ENCODE measurements at regions not wholly inside any gene's neighbourhood (a gene's known extent, or its start where the extent isn't known, plus 50 kb on each side); places are given as distances from the start of the nearest gene placed in this dataset.
"Not testable (repeated sequence)": the region's sequence is repeated elsewhere in the genome, so short reads cannot be mapped to it uniquely, and the experiment has no call there.

GRCh38 chr3:35201211-35201610 lies 438.1 kb upstream of the ARPP21 start:
- in situ Hi-C loops (cut with HindIII; ENCODE audit: low pct_unique_long_range_greater_than_20kb, low sequenced_read_pairs), result no loop called here

GRCh38 chr3:35215525-35216500 lies 423.5 kb upstream of the ARPP21 start:
- no peak for DNase-seq (ENCODE audit: low read depth)
- in situ Hi-C loops (cut with HindIII; ENCODE audit: low pct_unique_long_range_greater_than_20kb, low sequenced_read_pairs), result no loop called here

More at GRCh38 chr3:35201211-35201610, 438.1 kb upstream of the ARPP21 start:
- no peak for DNase-seq (ENCODE audit: low read depth)

GRCh38 chr3:35216501-35217266 lies 422.6 kb upstream of the ARPP21 start:
- in situ Hi-C loops (cut with HindIII; ENCODE audit: low pct_unique_long_range_greater_than_20kb, low sequenced_read_pairs), result no loop called here

GRCh38 chr3:35223632-35224394 lies 415.5 kb upstream of the ARPP21 start:
- in situ Hi-C loops (cut with HindIII; ENCODE audit: low pct_unique_long_range_greater_than_20kb, low sequenced_read_pairs), result no loop called here
- DNase-seq (ENCODE audit: low read depth), result no peak

More at GRCh38 chr3:35216501-35217266, 422.6 kb upstream of the ARPP21 start:
- no peak for DNase-seq (ENCODE audit: low read depth)

- DNase-seq (ENCODE audit: low read depth), result peak; percentile 0
- in situ Hi-C loops (cut with HindIII; ENCODE audit: low pct_unique_long_range_greater_than_20kb, low sequenced_read_pairs), result no loop called here
Measured at GRCh38 chr3:35224565-35225295, 414.6 kb upstream of the ARPP21 start.

GRCh38 chr3:35241236-35241635 lies 398.1 kb upstream of the ARPP21 start:
- no peak for DNase-seq (ENCODE audit: low read depth)
- in situ Hi-C loops (cut with HindIII; ENCODE audit: low pct_unique_long_range_greater_than_20kb, low sequenced_read_pairs), result no loop called here

GRCh38 chr3:35254917-35255316 lies 384.4 kb upstream of the ARPP21 start:
- in situ Hi-C loops (cut with HindIII; ENCODE audit: low pct_unique_long_range_greater_than_20kb, low sequenced_read_pairs), result no loop called here
- no peak for DNase-seq (ENCODE audit: low read depth)

GRCh38 chr3:35257641-35258040 lies 381.7 kb upstream of the ARPP21 start:
- in situ Hi-C loops (cut with HindIII; ENCODE audit: low pct_unique_long_range_greater_than_20kb, low sequenced_read_pairs), result no loop called here
- no peak for DNase-seq (ENCODE audit: low read depth)

GRCh38 chr3:35262406-35262805 lies 376.9 kb upstream of the ARPP21 start:
- no peak for DNase-seq (ENCODE audit: low read depth)
- in situ Hi-C loops (cut with HindIII; ENCODE audit: low pct_unique_long_range_greater_than_20kb, low sequenced_read_pairs), result no loop called here

GRCh38 chr3:35263477-35263876 lies 375.8 kb upstream of the ARPP21 start:
- in situ Hi-C loops (cut with HindIII; ENCODE audit: low pct_unique_long_range_greater_than_20kb, low sequenced_read_pairs), result no loop called here
- DNase-seq (ENCODE audit: low read depth), result no peak

- DNase-seq (ENCODE audit: low read depth); in situ Hi-C loops (cut with HindIII; ENCODE audit: low pct_unique_long_range_greater_than_20kb, low sequenced_read_pairs): not testable (repeated sequence)
Measured at GRCh38 chr3:35266065-35266464, 373.3 kb upstream of the ARPP21 start.

GRCh38 chr3:35275768-35276167 lies 363.6 kb upstream of the ARPP21 start:
- no peak for DNase-seq (ENCODE audit: low read depth)
- in situ Hi-C loops (cut with HindIII; ENCODE audit: low pct_unique_long_range_greater_than_20kb, low sequenced_read_pairs), result no loop called here

- no peak for DNase-seq (ENCODE audit: low read depth)
- in situ Hi-C loops (cut with HindIII; ENCODE audit: low pct_unique_long_range_greater_than_20kb, low sequenced_read_pairs), result no loop called here
Measured at GRCh38 chr3:35276568-35276967, 362.8 kb upstream of the ARPP21 start.

GRCh38 chr3:35291471-35292236 lies 347.7 kb upstream of the ARPP21 start:
- no peak for DNase-seq (ENCODE audit: low read depth)
- in situ Hi-C loops (cut with HindIII; ENCODE audit: low pct_unique_long_range_greater_than_20kb, low sequenced_read_pairs), result no loop called here

- in situ Hi-C loops (cut with HindIII; ENCODE audit: low pct_unique_long_range_greater_than_20kb, low sequenced_read_pairs), result no loop called here
- DNase-seq (ENCODE audit: low read depth), result no peak
Measured at GRCh38 chr3:35292568-35292967, 346.8 kb upstream of the ARPP21 start.

- DNase-seq (ENCODE audit: low read depth), result no peak
Measured at GRCh38 chr3:35295906-35296305, 343.4 kb upstream of the ARPP21 start.

GRCh38 chr3:35296533-35296932 lies 342.8 kb upstream of the ARPP21 start:
- in situ Hi-C loops (cut with HindIII; ENCODE audit: low pct_unique_long_range_greater_than_20kb, low sequenced_read_pairs), result no loop called here
- no peak for DNase-seq (ENCODE audit: low read depth)

More at GRCh38 chr3:35295906-35296305, 343.4 kb upstream of the ARPP21 start:
- in situ Hi-C loops (cut with HindIII; ENCODE audit: low pct_unique_long_range_greater_than_20kb, low sequenced_read_pairs), result no loop called here
